Sigmoid colon (tissue), 4 donors: ENCODE measurements at regions not wholly inside any gene's neighbourhood (a gene's known extent, or its start where the extent isn't known, plus 50 kb on each side); places are given as distances from the start of the nearest gene placed in this dataset.

Experiments
- CTCF ChIP-seq, 4 experiments: fragments of 450-650 bp in 3 of 4; fragments of 200-600 bp in 1 of 4; IDR thresholded peaks; one replicate each; pipeline ENCODE4 v1.5.1; 2016 to 2019; ENCODE audit warnings: antibody characterized with exemption in 4 of 4, mild to moderate bottlenecking in 3 of 4, moderate library complexity in 2 of 4
- POLR2AphosphoS5 ChIP-seq, 4 donors: sonication (generic); formaldehyde crosslinking; IDR thresholded peaks; one replicate each; pipeline ENCODE4 v1.6.1; 2017; ENCODE audit warnings: antibody characterized with exemption in 4 of 4

- TF ChIP-seq CTCF (IDR thresholded peaks at IDR 0.05) (no peak), POLR2AphosphoS5 (IDR thresholded peaks at IDR 0.05) (no peak)
Observed at GRCh38 chr2:117128461-117128860, 686.0 kb upstream of the DDX18 start.
